C4-2B (cell line): ENCODE measurements at regions not wholly inside any gene's neighbourhood (a gene's known extent, or its start where the extent isn't known, plus 50 kb on each side); places are given as distances from the start of the nearest gene placed in this dataset.

Experiments used
- ZFX ChIP-seq: fragments of 450-650 bp; IDR thresholded peaks from 2 replicates; pipeline ENCODE4 v1.6.1; 2017
- TF ChIP-seq, protein P1 (sequence below): fragments of 450-650 bp; conservative IDR thresholded peaks from 2 replicates; pipeline ENCODE4 v1.5.1; 2017; ENCODE audit warnings: mild to moderate bottlenecking

GRCh38 chr16:54856871-54857270 lies 73.8 kb upstream of the IRX5 start:
- TF ChIP-seq, protein P1, sequence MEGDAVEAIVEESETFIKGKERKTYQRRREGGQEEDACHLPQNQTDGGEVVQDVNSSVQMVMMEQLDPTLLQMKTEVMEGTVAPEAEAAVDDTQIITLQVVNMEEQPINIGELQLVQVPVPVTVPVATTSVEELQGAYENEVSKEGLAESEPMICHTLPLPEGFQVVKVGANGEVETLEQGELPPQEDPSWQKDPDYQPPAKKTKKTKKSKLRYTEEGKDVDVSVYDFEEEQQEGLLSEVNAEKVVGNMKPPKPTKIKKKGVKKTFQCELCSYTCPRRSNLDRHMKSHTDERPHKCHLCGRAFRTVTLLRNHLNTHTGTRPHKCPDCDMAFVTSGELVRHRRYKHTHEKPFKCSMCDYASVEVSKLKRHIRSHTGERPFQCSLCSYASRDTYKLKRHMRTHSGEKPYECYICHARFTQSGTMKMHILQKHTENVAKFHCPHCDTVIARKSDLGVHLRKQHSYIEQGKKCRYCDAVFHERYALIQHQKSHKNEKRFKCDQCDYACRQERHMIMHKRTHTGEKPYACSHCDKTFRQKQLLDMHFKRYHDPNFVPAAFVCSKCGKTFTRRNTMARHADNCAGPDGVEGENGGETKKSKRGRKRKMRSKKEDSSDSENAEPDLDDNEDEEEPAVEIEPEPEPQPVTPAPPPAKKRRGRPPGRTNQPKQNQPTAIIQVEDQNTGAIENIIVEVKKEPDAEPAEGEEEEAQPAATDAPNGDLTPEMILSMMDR: no peak
- TF ChIP-seq ZFX: no peak
